Brain microvascular endothelial cell (primary cell): ENCODE measurements at regions not wholly inside any gene's neighbourhood (a gene's known extent, or its start where the extent isn't known, plus 50 kb on each side); places are given as distances from the start of the nearest gene placed in this dataset.
"Not testable (repeated sequence)": the region's sequence is repeated elsewhere in the genome, so short reads cannot be mapped to it uniquely, and the experiment has no call there.

Source experiments
- DNase-seq: peaks from one replicate; pipeline ENCODE4 v3.0.0-alpha.2; 2020
- H3K27ac ChIP-seq: fragments of 250-450 bp; sonication (Bioruptor Pico); 2 replicates; pipeline ENCODE4 v1.5.1; 2020; ENCODE audit warnings: mild to moderate bottlenecking, moderate library complexity
- H3K27me3 ChIP-seq: fragments of 250-450 bp; sonication (Bioruptor Pico); replicated peaks from 2 replicates; pipeline ENCODE4 v1.5.1; 2020; ENCODE audit warnings: mild to moderate bottlenecking
- H3K36me3 ChIP-seq: fragments of 250-450 bp; sonication (Bioruptor Pico); replicated peaks from 2 replicates; pipeline ENCODE4 v1.5.1; 2020; ENCODE audit warnings: mild to moderate bottlenecking
- H3K4me3 ChIP-seq: 2 replicates; pipeline ENCODE4 v1.5.1; 2011; ENCODE audit warnings: low read depth, mild to moderate bottlenecking, control low read depth, low read length, moderate library complexity
- in situ Hi-C: cut with HindIII; loops from 2 replicates; pipeline ENCODE4 v1.10.0; 2017; ENCODE audit warnings: low sequenced_read_pairs, low pct_ligation_motif_present
- TF ChIP-seq, protein P1 (sequence below): IDR thresholded peaks from 2 replicates; pipeline ENCODE4 v1.5.1; 2011; ENCODE audit warnings: low read depth, mild to moderate bottlenecking, moderate library complexity, low read length, control low read depth, inconsistent platforms; ENCODE audit errors: missing control alignments

DNA sequence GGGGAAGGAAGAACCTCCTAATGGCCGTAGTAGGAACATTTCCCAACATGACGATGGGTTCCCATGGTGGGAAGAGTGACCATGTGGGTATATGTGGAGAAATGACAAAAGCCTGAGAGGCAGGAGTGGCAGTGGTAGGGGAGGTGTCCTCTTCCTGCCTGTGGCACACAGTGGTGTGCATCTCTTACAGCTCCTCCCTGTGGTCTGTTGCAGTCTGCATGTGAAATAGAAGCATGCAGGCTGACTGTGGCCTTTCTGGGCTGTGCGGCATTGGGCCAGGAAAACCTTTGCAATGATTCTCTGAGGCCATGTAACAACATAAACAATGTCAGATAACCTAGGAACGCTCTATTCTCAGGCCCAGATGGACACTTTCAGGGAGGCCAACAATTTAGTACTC is 84.0 kb downstream of the LACC1 start:
- no peak overlapping the region for H3K27ac ChIP-seq
- H3K36me3 ChIP-seq: no peaks in the 10 kb centered on the region
- TF ChIP-seq, protein P1, sequence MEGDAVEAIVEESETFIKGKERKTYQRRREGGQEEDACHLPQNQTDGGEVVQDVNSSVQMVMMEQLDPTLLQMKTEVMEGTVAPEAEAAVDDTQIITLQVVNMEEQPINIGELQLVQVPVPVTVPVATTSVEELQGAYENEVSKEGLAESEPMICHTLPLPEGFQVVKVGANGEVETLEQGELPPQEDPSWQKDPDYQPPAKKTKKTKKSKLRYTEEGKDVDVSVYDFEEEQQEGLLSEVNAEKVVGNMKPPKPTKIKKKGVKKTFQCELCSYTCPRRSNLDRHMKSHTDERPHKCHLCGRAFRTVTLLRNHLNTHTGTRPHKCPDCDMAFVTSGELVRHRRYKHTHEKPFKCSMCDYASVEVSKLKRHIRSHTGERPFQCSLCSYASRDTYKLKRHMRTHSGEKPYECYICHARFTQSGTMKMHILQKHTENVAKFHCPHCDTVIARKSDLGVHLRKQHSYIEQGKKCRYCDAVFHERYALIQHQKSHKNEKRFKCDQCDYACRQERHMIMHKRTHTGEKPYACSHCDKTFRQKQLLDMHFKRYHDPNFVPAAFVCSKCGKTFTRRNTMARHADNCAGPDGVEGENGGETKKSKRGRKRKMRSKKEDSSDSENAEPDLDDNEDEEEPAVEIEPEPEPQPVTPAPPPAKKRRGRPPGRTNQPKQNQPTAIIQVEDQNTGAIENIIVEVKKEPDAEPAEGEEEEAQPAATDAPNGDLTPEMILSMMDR: peak; percentile 32
- H3K27me3 ChIP-seq: no peaks in the 10 kb centered on the region
- DNase-seq: no peak
- in situ Hi-C loops: no loop called here
- H3K4me3 ChIP-seq: no peak overlapping the region

DNA sequence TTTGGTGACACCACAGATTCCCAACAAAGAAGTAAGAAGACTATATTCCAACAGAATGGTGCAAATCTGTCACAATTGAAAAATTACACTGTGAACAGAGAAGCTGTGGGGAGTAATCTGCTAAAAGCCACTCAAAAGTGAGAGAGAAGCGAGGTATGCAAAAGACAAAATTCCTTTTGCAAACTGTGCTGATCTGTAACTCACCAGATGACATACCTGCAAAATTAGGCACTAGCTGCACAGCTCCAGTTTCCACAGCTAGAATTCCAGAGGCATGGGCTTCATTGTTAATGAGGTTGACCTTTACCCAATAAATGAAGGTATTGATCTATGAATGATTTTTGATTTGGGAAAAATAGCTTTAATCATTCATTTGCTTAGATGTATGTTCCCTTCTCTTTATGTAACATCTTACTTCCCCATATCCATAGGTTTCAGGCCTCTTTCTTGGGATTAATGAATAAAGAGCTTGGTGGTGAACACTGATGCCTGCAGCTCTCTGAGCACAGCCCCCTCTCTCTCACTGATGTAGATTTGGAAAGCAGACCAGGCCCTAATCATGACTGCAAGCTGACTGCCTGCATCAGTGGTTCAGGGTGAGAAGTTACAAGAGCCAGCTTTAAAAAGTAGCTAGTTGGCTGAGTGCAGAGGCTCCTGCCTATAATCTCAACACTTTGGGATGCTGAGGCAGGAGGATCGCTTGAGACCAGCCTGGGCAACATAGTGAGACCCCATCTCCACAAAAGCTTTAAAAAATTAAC is 85.2 kb downstream of the LACC1 start:
- H3K27me3 ChIP-seq: no peaks in the 10 kb centered on the region
- H3K36me3 ChIP-seq: no peaks in the 10 kb centered on the region
- TF ChIP-seq, protein P1: no peak

DNA sequence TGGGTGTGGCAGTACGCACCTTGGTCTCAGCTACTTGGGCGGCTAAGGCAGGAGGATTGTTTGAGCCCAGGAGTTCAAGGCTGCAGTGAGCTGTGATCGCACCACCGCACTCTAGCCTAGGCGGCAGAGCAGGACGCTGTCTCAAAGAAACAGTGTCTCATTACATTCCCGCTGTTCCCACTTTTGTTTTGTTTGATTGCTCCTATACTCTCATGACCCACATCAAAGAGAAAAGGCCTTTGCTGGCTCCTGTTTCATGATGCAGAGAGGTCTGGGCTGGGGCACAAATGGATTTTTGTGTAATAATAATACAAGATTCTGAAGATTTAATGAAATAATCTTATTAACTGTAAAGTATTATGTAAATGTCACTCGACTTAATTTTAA is 85.7 kb downstream of the LACC1 start:
- TF ChIP-seq, protein P1: no peak
- H3K4me3 ChIP-seq: no peak overlapping the region
- H3K36me3 ChIP-seq: no peaks in the 10 kb centered on the region
- H3K27ac ChIP-seq: no peak overlapping the region
- no peaks in the 10 kb centered on the region for H3K27me3 ChIP-seq
- in situ Hi-C loops: no loop called here
- no peak for DNase-seq

More for the DNA sequence above, 85.2 kb downstream of the LACC1 start:
- Histone ChIP-seq H3K4me3 (no peak overlapping the region), H3K27ac (no peak overlapping the region)
- DNase-seq: no peak
- in situ Hi-C loops: no loop called here

DNA sequence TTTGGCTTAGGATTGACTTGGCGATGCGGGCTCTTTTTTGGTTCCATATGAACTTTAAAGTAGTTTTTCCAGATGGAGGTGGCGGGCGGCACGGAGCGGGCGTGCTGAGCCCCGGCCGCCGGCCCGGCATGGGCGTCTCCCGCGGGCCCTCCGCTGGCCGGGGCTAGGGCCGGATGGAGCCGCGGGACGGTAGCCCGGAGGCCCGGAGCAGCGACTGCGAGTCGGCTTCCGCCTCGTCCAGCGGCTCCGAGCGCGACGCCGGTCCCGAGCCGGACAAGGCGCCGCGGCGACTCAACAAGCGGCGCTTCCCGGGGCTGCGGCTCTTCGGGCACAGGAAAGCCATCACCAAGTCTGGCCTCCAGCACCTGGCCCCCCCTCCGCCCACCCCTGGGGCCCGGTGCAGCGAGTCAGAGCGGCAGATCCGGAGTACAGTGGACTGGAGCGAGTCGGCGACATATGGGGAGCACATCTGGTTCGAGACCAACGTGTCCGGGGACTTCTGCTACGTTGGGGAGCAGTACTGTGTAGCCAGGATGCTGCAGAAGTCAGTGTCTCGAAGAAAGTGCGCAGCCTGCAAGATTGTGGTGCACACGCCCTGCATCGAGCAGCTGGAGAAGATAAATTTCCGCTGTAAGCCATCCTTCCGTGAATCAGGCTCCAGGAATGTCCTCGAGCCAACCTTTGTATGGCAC is 88.7 kb downstream of the LACC1 start:
- H3K27me3 ChIP-seq, H3K36me3 ChIP-seq, H3K27ac ChIP-seq, DNase-seq, in situ Hi-C loops, H3K4me3 ChIP-seq: not testable (repeated sequence)

DNA sequence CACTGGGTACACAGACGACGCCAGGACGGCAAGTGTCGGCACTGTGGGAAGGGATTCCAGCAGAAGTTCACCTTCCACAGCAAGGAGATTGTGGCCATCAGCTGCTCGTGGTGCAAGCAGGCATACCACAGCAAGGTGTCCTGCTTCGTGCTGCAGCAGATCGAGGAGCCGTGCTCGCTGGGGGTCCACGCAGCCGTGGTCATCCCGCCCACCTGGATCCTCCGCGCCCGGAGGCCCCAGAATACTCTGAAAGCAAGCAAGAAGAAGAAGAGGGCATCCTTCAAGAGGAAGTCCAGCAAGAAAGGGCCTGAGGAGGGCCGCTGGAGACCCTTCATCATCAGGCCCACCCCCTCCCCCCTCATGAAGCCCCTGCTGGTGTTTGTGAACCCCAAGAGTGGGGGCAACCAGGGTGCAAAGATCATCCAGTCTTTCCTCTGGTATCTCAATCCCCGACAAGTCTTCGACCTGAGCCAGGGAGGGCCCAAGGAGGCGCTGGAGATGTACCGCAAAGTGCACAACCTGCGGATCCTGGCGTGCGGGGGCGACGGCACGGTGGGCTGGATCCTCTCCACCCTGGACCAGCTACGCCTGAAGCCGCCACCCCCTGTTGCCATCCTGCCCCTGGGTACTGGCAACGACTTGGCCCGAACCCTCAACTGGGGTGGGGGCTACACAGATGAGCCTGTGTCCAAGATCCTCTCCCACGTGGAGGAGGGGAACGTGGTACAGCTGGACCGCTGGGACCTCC is 89.4 kb downstream of the LACC1 start:
- DNase-seq, in situ Hi-C loops: not testable (repeated sequence)

DNA sequence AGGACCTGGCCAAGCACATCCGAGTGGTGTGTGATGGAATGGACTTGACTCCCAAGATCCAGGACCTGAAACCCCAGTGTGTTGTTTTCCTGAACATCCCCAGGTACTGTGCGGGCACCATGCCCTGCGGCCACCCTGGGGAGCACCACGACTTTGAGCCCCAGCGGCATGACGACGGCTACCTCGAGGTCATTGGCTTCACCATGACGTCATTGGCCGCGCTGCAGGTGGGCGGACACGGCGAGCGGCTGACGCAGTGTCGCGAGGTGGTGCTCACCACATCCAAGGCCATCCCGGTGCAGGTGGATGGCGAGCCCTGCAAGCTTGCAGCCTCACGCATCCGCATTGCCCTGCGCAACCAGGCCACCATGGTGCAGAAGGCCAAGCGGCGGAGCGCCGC is 90.2 kb downstream of the LACC1 start:
- H3K4me3 ChIP-seq, H3K36me3 ChIP-seq, DNase-seq, in situ Hi-C loops, H3K27ac ChIP-seq, H3K27me3 ChIP-seq: not testable (repeated sequence)

More for the DNA sequence above, 89.4 kb downstream of the LACC1 start:
- H3K27ac ChIP-seq, H3K36me3 ChIP-seq, H3K27me3 ChIP-seq, H3K4me3 ChIP-seq: not testable (repeated sequence)

DNA sequence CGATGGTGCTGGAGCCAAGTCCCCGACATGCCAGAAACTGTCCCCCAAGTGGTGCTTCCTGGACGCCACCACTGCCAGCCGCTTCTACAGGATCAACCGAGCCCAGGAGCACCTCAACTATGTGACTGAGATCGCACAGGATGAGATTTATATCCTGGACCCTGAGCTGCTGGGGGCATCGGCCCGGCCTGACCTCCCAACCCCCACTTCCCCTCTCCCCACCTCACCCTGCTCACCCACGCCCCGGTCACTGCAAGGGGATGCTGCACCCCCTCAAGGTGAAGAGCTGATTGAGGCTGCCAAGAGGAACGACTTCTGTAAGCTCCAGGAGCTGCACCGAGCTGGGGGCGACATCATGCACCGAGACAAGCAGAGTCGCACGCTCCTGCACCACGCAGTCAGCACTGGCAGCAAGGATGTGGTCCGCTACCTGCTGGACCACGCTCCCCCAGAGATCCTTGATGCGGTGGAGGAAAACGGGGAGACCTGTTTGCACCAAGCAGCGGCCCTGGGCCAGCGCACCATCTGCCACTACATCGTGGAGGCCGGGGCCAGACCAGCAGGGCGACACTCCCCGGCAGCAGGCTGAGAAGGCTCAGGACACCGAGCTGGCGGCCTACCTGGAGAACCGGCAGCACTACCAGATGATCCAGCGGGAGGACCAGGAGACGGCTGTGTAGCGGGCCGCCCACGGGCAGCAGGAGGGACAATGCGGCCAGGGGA is 91.0 kb downstream of the LACC1 start:
- H3K27me3 ChIP-seq, H3K27ac ChIP-seq, H3K4me3 ChIP-seq, DNase-seq, in situ Hi-C loops, H3K36me3 ChIP-seq: not testable (repeated sequence)

DNA sequence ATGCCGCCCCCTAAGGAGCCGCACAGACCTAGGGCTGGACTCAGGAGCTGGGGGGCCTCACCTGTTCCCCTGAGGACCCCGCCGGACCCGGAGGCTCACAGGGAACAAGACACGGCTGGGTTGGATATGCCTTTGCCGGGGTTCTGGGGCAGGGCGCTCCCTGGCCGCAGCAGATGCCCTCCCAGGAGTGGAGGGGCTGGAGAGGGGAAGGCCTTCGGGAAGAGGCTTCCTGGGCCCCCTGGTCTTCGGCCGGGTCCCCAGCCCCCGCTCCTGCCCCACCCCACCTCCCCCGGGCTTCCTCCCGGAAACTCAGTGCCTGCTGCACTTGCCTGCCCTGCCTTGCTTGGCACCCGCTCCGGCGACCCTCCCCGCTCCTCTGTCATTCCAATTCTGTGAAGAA is 91.6 kb downstream of the LACC1 start:
- H3K4me3 ChIP-seq, DNase-seq, in situ Hi-C loops, H3K27ac ChIP-seq, H3K27me3 ChIP-seq, H3K36me3 ChIP-seq: not testable (repeated sequence)
